ENCODE measurements at regions not wholly inside any gene's neighbourhood (a gene's known extent, or its start where the extent isn't known, plus 50 kb on each side); places are given as distances from the start of the nearest gene placed in this dataset.

DNA sequence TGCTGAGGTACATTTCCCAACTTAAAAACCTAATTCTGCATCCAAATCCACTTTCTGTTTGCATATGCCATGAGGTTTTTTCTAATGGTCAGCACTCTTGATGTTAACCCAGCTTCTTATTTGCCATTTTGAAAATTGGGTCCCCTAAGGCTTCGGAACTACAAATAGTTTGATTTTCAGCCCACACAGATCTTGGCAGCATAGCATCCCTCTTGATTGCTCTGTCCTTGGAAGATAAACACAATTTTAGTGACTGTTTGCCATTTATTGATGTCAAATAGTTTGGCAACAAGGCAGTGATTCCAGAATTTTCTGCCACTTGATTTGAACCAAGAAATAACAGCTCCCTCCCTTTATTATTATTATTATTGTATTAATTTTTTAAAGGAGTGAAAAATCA is 696.9 kb downstream of the RAB28 start (continued):
- TF ChIP-seq KDM5A (IDR thresholded peaks at IDR 0.05; ENCODE audit: low read length) (no peak), SIN3A (conservative IDR thresholded peaks at IDR 0.05 in 1 of 2, IDR thresholded peaks at IDR 0.05 in 1 of 2; ENCODE audit: low read depth in 1 of 2, low read length in 2 of 2) (no peak), TAF1 (IDR thresholded peaks at IDR 0.05; ENCODE audit: low read depth, low read length) (no peak), JUN (IDR thresholded peaks at IDR 0.05; ENCODE audit: low read depth, low read length) (no peak)
- TF ChIP-seq, protein P1, sequence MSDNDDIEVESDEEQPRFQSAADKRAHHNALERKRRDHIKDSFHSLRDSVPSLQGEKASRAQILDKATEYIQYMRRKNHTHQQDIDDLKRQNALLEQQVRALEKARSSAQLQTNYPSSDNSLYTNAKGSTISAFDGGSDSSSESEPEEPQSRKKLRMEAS (IDR thresholded peaks at IDR 0.05), result no peak
